HG03108 (cell line): ENCODE measurements at regions not wholly inside any gene's neighbourhood (a gene's known extent, or its start where the extent isn't known, plus 50 kb on each side); places are given as distances from the start of the nearest gene placed in this dataset.
"Not testable (repeated sequence)": the region's sequence is repeated elsewhere in the genome, so short reads cannot be mapped to it uniquely, and the experiment has no call there.

ENCODE experiments used
- ATAC-seq: cut with Tn5 transposase; IDR thresholded peaks from one replicate; pipeline ENCODE4 v1.9.1; 2021; ENCODE audit warnings: moderate library complexity; ENCODE audit not compliant: unreplicated experiment

DNA sequence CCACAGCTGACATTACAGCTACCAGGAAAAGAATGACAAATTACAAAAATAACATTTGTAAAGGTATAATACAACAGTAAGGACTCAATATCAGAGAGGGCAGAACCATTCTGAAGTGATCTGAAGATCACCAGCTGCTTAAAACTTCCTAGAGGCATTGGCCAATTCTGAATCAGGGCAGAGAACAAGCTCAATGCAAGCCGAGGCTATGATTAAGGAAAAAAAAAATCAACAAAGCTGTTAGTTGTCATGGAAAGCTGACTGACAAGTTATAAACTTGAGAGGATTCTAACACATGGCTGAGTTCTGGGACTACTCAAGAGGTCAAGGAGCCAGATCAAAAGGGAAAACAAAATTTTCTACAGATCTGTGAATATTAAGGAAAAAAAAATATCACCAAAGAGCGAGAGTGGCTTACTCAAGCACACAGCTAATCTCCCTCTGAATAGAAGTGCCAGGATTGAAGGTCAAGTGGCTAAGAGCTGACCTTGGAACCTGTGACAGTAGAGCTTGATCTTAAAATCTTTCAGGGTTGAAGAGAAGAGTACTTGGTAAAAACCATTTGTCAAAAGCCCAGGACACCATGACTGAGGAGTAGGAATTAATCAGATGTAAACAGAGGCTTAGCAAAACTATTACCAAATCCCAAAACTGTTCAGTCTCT lies 383.4 kb downstream of the USP25 start:
- ATAC-seq = no peak

DNA sequence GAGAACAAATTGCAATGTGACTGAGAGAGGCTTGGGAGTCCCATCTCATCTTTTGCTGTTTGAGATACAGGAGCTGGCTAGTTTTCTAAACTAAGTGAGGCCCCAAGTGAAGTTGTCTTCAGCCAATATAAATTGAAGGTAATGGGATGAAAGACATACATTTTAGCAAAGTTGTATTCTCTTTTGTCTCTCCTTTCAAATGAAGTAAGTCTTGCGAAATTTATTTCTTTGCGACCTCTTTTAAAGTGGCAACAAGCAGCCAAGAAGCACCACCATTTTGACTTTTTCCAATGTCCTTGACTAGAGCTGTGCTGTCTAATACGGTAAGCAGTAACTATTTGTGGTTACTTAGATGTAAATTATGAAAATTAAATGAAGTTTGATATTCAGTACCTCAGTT lies 385.7 kb downstream of the USP25 start:
- ATAC-seq = no peak

DNA sequence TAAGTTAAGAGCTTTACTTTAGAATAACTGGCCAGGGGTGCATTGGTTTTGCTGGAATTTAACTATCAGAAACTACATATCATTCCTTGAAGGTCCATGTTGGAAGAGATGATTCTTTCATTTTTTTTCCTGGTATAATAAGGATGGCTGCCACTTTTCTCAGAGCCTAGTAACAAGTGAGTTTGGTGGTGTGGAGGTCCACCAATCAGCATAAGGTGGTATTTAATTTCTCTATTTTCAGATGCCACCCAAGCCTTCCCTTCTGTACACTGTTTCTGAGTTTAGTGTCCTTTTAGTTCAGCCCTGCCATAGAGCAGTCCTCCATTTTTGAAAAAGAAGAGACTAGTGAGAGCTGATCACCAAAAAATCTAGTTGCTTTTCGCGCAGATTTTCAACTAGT lies 386.3 kb downstream of the USP25 start:
- no peak for ATAC-seq

DNA sequence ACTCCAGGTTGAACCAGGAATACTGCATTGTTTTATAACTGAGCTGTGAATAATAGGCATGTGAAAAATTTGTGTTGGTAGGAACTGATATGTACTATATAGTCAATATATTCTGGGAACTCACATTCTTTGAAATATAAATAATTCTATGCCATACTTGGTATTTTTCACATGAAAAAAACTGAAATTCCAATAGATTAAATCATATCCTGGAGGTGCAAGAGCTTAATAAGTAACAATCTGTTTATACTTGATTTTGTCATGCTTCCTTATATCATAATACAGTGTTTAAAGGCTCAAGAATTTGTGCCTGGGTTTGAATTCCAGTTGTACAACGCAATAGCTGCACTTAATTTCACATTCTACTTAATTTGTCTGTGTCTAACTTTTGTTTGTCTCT lies 387.0 kb downstream of the USP25 start:
- no peak for ATAC-seq

DNA sequence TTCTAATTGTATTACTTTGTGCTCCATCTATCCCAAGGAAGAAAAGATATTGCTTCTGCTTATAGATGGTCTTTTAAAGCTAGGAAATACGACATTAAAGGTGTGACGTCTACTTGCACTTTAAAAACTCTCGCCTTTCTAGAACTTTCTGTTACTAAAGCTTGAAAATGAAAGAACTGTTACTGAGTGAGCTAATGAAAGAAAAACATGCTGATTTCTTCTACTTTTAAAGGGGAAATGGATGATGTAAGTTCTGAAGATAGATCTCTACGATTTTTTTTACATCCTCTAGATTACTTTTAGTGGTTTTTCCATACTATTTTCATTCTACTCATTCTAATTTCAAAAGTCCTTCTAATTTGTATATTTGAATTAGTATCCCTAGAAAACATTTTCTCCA lies 387.5 kb downstream of the USP25 start:
- ATAC-seq = no peak

GRCh38 chr21:16117851-16118590 lies 388.2 kb downstream of the USP25 start:
- ATAC-seq = no peak

GRCh38 chr21:16124378-16125138 lies 394.8 kb downstream of the USP25 start:
- ATAC-seq = no peak

DNA sequence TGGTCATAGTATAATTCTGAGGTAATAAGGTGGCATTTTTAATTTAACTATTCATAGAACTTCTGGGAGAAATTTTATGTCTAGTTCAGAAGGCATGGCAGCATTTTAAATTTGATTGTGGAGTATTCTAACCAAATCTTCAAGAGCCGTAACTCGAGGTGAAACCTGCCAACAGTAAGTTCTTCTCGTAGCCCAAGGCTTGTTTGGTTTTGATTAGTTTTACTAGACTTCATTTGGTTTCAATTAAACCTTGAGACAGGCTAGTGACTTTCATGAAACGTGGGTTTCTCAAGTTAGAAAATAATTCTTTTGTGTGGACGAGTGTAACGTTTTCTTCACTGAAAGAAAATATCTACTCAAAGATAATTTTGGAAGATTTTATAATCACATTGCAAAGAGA lies 395.5 kb downstream of the USP25 start:
- ATAC-seq = no peak

DNA sequence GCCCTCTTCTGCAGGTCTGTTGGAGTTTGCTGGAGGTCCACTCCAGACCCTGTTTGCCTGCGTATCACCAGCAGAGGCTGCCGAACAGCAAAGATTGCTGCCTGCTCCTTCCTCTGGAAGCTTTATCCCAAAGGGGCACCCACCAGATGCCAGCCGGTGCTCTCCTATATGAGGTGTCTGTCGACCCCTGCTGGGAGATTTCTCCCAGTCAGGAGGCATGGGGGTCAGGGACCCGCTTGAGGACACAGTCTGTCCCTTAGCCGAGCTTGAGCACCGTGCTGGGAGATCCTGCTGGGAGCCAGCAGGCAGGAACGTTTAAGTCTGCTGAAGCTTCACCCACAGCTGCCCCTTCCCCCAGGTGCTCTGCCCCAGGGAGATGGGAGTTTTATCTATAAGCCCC lies 402.7 kb downstream of the USP25 start:
- not testable (repeated sequence) for ATAC-seq

- ATAC-seq = no peak
Measured at GRCh38 chr21:16133248-16133647, 403.5 kb downstream of the USP25 start.

- no peak for ATAC-seq
Measured at GRCh38 chr21:16134134-16134533, 404.4 kb downstream of the USP25 start.

GRCh38 chr21:16137106-16137505 lies 407.3 kb downstream of the USP25 start:
- ATAC-seq = no peak

GRCh38 chr21:16145052-16145451 lies 415.3 kb downstream of the USP25 start:
- no peak for ATAC-seq

GRCh38 chr21:16145479-16145878 lies 415.7 kb downstream of the USP25 start:
- no peak for ATAC-seq

DNA sequence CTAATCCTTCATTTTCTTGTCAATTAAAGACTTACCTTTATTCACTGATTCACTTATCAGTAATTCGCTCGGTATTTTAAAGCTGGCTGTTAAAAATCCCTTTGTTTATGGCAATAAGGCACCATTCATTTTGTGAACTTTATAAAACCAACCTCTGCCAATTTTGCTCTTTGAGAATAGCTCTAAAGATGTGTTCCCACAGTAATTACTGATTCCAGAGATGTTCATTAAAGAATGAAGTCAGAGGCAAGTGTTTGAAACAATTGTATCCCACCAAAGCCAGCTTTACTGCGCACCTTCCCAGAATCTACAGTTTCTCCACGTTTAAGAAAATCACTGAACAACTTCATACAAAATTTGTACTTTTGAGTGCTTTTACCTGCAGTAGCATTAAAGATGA lies 424.5 kb downstream of the USP25 start:
- ATAC-seq = no peak

DNA sequence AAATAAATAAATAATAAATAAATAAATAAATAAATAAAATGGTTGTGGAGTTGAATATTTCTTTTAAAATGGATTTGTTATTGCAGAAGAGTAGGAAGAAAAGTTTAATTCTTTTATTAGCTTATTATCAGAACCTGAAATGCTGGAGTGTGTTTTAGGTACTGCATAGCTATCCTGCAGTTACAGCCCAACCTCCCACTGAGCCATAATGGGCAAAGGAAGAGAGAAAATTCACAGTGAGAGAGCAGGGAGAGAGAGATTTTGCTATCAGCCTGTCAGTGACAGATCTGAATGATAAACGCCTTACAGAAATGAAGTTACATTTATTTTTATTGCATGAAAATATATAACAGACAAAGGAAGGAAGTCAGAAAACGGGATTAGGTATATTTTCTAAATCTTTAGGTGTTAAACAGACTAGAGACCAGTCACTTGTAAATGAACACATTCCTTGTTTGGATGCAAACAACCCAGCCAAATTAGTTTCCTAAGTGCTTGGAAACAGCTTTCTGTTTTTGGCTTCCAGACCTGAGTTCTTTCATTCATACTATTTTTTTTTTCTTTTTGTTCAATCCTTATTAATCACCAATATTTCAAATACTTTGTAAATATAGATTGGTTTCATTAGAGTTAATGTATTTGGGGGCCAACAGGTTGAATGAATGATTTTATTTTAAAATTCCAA lies 425.3 kb downstream of the USP25 start:
- no peak for ATAC-seq

- no peak for ATAC-seq
Measured at GRCh38 chr21:16156841-16157489, 427.2 kb downstream of the USP25 start.

DNA sequence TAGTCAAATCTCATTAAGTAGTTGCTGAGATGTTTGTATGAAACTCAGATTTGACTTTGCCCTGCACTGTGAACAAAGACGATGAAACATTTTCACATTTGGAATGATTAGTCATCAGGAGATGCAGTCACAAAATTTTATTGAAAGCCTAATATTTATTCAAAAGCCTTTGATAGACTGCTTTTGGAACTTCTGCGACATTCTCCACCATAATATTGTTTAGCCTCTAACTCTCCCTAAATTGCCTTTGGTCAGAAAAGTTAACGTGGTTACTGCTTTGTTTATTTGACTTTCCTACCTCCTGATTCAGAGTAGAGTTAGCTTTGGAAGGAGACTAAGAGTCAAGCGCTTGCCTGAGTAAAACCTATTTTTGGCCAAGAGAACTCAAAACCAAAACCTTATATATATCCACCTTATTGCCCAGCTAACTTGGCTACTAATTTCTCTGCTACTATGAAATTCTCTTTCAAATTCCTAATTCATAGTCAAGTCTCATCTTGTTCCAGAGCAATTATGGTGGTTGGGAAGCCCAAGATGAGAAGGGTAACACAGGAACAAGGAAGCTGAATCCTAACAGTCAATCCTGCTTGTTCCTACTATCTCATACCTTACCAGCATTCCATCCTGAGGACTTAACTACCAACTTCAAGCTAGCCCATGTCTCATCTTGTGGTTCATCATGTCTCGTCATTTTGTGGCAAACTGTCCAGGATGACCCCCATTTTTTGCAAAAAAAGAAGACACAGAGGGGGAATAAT lies 429.6 kb downstream of the USP25 start:
- no peak for ATAC-seq

GRCh38 chr21:16159971-16160350 lies 430.2 kb downstream of the USP25 start:
- no peak for ATAC-seq

GRCh38 chr21:16162953-16163352 lies 433.2 kb downstream of the USP25 start:
- no peak for ATAC-seq
